Type B pancreatic cell (in vitro differentiated cells): ENCODE measurements at regions not wholly inside any gene's neighbourhood (a gene's known extent, or its start where the extent isn't known, plus 50 kb on each side); places are given as distances from the start of the nearest gene placed in this dataset.

Source experiments
- DNase-seq: peaks from one replicate; pipeline ENCODE4 v3.0.0; 2021; ENCODE audit warnings: mixed read lengths; ENCODE audit not compliant: unreplicated experiment; ENCODE audit errors: extremely low spot score
- H3K27ac Mint-ChIP-seq: 2 replicates; pipeline ENCODE4 v1.8.0; 2021; ENCODE audit warnings: mild to moderate bottlenecking, mixed read lengths
- H3K27me3 Mint-ChIP-seq: 2 replicates; pipeline ENCODE4 v1.8.0; 2021; ENCODE audit warnings: mixed read lengths
- H3K36me3 Mint-ChIP-seq: 2 replicates; pipeline ENCODE4 v1.8.0; 2021; ENCODE audit warnings: mixed read lengths
- H3K4me1 Mint-ChIP-seq: one replicate; pipeline ENCODE4 v1.8.0; 2021; ENCODE audit warnings: mixed read lengths; ENCODE audit not compliant: unreplicated experiment
- H3K4me3 Mint-ChIP-seq: 2 replicates; pipeline ENCODE4 v1.8.0; 2021; ENCODE audit warnings: mild to moderate bottlenecking, mixed read lengths
- H3K9me3 Mint-ChIP-seq: 2 replicates; pipeline ENCODE4 v1.8.0; 2021; ENCODE audit warnings: mixed read lengths
- TF ChIP-seq, protein P1 (sequence below): fragments of 200-600 bp; sonication (generic); conservative IDR thresholded peaks from 2 replicates; pipeline ENCODE4 v1.5.0; 2021; ENCODE audit warnings: antibody characterized with exemption, mild to moderate bottlenecking

DNA sequence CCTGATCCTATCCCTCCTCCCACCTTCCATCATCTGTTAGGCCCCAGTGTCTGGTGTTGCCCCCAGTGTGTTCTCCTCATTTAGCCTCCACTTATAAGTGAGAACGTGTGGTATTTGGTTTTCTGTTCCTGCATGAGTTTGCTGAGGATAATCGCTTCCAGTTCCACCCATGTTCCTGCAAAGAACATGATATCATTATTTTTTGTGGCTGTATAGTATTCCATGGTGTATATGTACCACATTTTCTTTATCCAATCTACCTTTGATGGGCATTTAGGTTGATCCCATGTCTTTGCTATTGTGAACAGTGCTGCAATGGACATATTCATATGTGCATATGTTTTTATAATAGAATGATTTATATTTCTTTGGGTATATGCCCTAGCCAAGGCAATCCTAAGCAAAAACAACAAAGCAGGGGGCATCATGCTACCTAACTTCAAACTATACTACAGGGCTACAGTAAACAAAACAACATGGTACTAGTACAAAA, 142.9 kb downstream of the TNFSF18 start:
- no peak for DNase-seq
- Mint-ChIP-seq H3K4me3 (no peak overlapping the region), H3K27me3 (no peaks in the 10 kb centered on the region), H3K27ac (no peak overlapping the region), H3K36me3 (no peaks in the 10 kb centered on the region), H3K9me3 (no peaks in the 10 kb centered on the region), H3K4me1 (no peaks in the 10 kb centered on the region)
- TF ChIP-seq, protein P1, sequence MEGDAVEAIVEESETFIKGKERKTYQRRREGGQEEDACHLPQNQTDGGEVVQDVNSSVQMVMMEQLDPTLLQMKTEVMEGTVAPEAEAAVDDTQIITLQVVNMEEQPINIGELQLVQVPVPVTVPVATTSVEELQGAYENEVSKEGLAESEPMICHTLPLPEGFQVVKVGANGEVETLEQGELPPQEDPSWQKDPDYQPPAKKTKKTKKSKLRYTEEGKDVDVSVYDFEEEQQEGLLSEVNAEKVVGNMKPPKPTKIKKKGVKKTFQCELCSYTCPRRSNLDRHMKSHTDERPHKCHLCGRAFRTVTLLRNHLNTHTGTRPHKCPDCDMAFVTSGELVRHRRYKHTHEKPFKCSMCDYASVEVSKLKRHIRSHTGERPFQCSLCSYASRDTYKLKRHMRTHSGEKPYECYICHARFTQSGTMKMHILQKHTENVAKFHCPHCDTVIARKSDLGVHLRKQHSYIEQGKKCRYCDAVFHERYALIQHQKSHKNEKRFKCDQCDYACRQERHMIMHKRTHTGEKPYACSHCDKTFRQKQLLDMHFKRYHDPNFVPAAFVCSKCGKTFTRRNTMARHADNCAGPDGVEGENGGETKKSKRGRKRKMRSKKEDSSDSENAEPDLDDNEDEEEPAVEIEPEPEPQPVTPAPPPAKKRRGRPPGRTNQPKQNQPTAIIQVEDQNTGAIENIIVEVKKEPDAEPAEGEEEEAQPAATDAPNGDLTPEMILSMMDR: no peak

DNA sequence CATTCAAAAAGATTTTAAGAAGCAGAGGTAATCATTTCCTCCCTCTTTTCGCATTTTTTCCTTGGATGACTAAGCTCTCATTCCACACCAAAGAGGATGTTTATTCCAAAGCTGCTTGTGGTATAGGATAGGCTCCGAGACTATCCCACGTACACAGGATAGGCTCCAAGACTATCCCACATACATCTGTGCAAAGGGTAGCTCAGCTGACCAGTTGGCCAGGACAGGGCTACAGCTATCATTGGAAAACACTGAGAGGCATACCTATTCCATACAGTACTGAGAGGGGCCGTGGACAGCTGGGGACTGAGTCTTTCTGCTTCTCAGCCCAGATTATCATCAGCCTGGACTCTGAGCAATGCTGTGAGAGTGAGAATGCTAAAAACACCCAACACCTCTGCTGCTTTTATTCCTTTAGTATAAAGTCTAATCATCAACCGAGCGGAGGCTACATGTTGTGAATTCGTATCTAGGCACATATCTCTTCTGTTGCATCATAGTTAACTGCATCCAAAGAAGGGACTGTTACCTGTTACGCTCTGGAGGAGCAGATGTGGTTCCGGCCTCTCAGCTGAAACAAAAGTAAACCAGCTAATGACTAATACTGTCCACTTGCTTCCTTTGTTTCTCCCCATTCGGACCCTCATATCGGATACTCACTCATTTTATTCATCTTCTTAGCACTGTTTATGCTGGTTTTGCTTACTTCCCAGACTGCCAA, 141.0 kb downstream of the TNFSF18 start:
- no peak overlapping the region for H3K27ac Mint-ChIP-seq
- no peak for DNase-seq
- H3K4me3 Mint-ChIP-seq: no peak overlapping the region
- TF ChIP-seq, protein P1: no peak
- no peaks in the 10 kb centered on the region for H3K36me3 Mint-ChIP-seq
- H3K9me3 Mint-ChIP-seq: no peaks in the 10 kb centered on the region
- H3K4me1 Mint-ChIP-seq: peaks cover 4% of the 10 kb centered on the region
- no peaks in the 10 kb centered on the region for H3K27me3 Mint-ChIP-seq

DNA sequence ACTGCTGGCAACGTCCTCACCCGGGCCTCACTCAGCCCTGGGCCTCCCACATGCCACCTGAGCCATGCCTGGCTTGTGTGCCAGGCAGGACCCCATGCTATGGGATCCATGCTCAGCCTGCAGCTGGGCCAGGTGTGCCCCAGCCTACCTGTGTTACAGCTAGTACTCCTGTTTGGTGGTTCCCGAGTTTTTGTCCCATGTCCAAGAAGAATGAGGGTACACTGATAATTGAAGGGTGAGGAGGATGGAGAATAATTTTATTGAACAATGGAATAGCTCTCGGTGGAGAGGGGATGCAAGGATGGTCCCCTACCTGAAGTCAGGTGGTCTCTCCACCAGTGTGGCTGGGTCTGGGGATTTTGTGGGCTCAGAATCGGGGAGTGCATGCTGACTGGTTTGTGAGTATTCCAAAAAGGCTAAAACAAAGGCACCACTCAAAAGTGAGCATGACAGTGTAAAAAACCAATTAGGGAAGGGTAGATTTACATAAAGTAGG, 137.9 kb downstream of the TNFSF18 start:
- no peaks in the 10 kb centered on the region for H3K9me3 Mint-ChIP-seq
- no peak overlapping the region for H3K27ac Mint-ChIP-seq
- TF ChIP-seq, protein P1: no peak
- no peaks in the 10 kb centered on the region for H3K27me3 Mint-ChIP-seq
- H3K4me3 Mint-ChIP-seq: no peak overlapping the region
- H3K36me3 Mint-ChIP-seq: no peaks in the 10 kb centered on the region
- DNase-seq: no peak
- peaks cover 4% of the 10 kb centered on the region for H3K4me1 Mint-ChIP-seq

DNA sequence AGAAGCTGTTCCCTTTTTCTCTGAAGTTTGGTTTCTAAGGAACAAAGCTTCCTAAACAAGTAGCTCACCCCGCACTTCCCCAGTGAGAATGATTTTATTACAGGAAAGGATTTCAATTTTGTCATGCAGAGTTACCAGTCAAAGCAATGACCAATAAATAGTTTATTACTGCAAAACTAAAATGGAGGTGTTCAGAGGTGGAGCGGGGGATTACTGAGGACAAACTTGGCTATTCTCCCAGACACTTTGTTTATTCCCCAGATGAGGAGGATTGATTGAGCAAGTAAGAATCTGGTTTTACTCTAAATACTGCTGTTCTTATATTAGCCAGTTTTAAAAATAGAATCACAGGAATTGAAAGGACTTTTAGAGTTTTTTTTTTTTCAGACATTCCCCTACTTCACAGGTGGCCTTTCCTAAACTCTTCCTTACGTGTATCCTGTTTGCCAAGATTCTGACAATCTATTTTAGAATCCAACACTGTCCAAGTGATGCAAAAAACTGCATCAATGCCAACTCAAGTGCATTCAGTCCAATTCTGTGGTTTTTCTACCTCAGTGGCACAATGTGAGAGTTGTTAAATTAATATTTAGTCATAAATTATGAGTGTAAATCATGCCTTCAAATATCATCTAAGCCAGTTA, 136.1 kb downstream of the TNFSF18 start:
- Mint-ChIP-seq H3K9me3 (no peaks in the 10 kb centered on the region), H3K27ac (no peak overlapping the region), H3K4me1 (peaks cover 4% of the 10 kb centered on the region), H3K4me3 (no peak overlapping the region), H3K27me3 (no peaks in the 10 kb centered on the region), H3K36me3 (no peaks in the 10 kb centered on the region)
- TF ChIP-seq, protein P1: no peak
- DNase-seq: no peak

DNA sequence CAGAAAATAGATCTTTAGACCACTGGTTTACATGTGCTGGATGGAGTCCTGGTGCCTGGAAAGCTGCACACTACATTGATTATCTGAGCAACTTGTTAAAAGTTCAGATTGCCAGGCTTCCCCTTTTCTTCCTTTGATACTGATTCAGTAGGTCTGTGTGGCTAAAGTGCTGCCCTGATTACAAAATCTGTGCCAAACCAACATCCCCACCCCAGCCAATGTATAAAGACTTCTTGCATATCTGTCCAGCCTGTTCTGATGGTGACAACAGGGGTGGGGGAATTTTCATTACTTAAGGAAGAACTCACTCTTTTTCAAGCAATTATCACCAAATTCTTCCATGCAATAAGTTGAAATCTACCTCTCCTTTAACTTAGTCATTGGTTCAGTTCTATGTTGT, 135.5 kb downstream of the TNFSF18 start:
- no peak for DNase-seq
- H3K4me3 Mint-ChIP-seq: no peak overlapping the region
- TF ChIP-seq, protein P1: no peak
- no peak overlapping the region for H3K27ac Mint-ChIP-seq
- peaks cover 4% of the 10 kb centered on the region for H3K4me1 Mint-ChIP-seq
- H3K36me3 Mint-ChIP-seq: no peaks in the 10 kb centered on the region
- H3K27me3 Mint-ChIP-seq: no peaks in the 10 kb centered on the region
- no peaks in the 10 kb centered on the region for H3K9me3 Mint-ChIP-seq
